AG20443 (cell line): ENCODE measurements at regions not wholly inside any gene's neighbourhood (a gene's known extent, or its start where the extent isn't known, plus 50 kb on each side); places are given as distances from the start of the nearest gene placed in this dataset.
A peak's percentile ranks its signal among the peaks of the same experiment; 100 is the strongest.
"Not testable (repeated sequence)": the region's sequence is repeated elsewhere in the genome, so short reads cannot be mapped to it uniquely, and the experiment has no call there.

ENCODE experiments used
- DNase-seq: peaks from one replicate; pipeline ENCODE4 v3.0.0; 2012; ENCODE audit warnings: low spot score, mixed read lengths

DNA sequence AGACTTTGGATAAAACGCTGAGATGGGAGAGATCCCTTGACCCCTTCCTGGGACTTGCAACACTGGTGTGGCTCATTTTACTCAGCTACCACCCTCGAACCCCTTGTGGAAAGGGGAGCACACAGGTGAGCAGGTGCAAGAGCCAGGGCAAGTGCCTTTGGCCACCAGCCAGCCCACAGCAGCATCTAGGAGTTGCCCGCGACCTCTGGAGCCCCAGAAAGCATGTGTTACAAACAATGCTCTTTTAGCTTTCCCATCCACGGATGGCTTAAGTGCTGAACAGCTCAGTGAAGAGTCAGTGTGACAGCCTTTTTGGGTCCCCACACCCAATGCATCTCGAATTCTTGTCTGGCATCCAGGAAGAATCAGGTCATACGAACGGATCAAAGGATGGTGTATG, 197.8 kb downstream of the MEMO1 start:
- DNase-seq = no peak

DNA sequence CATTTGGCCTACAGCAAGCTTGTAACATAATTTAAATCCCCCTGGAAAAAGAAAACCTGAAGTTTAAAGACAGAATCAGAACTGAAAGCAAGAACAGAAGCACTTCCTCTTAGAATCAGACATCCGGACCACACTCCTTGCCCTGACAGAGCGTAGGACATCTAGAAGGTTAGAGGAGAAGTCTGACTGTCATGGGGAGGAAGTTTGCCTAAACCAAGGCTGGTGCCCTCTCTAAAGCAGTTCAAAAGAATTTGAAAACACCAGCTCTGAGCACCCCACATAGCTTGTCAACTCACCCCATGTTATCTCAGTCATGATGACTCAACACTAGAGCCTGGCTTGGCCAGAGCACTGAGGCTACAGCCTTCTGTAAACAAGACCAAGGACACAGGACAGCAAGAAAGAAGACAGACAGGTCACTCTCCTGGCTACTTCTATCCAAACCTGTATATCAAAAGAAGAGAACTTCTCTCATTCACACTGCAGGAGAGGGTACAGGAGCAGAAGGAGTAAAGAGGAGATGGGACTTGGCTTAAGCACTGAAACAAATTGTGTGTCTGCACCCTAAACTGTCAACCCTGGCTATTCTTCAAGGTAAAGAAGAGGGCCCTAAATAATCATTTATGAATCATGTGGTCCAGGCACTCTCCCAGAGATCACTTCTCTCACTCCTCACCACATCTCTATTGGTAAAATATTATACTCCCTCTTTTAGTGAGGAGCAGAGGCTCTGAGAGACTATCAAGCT, 198.6 kb downstream of the MEMO1 start:
- peak; percentile 16 for DNase-seq

DNA sequence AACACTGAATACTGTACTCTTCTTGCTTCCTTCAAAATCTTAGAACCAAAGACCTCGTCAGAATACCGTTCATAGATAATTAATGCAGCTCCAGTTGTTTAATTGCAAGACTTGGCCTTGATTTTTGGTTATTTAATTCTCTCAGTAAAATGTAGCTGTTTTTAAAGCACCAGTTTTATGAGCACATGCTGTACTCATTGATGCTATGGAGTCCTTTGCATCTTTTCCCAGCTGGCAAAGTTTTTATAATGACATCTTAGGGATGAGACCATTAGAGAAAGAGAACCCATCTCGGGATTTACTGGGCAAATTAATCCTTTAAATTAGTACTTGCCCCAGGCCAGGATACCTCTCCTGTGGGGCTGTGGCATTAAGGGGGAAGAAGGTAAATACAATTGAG, 199.3 kb downstream of the MEMO1 start:
- no peak for DNase-seq

DNA sequence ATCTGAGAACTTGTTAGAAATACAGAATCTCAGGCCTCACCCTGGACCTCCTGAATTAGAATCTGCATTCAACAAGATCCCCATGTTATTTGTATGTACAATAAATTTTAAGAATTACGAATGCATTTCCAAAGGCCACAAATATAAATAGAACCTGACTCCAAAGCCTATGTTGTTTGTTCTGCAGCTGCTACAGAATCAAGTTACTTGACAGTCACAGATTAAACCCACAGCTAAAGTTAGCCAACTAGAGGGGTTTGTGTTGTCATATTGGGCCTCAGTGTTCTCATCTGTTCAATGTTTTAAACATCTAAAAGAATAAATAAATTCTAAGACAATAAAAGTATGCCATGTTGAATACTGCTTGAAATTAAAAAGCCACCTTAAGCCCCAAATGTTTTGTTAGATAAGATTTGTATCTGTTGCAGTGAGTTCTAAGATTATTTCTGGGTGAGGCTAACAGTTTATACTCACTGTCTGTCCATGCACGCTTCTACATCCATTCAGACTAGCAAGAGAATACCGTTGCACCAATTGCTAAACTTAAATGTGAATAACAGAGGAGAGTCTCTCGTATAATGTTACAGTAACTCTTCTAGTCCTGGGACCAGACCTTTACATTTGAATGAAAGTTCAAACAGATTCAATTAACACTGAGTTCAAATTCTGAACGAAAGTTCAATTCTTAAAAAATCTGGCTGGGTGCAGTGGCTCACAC, 200.4 kb downstream of the MEMO1 start:
- DNase-seq = no peak

DNA sequence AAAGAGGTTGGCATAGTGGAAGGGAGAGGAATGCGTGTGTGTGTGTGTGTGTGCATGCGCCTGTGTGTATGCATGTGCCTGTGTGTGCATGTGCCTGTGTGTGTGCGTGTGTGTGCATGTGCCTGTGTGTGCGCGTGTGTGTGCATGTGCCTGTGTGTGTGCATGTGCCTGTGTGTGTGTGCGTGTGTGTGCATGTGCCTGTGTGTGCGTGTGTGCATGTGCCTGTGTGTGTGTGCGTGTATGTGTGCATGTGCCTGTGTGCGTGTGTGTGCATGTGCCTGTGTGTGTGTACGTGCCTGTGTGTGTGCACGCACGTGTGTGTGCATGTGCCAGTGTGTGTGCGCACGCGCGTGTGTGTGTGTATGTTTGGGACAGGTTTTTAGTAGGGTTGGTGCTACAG, 205.1 kb downstream of the MEMO1 start:
- no peak for DNase-seq

DNA sequence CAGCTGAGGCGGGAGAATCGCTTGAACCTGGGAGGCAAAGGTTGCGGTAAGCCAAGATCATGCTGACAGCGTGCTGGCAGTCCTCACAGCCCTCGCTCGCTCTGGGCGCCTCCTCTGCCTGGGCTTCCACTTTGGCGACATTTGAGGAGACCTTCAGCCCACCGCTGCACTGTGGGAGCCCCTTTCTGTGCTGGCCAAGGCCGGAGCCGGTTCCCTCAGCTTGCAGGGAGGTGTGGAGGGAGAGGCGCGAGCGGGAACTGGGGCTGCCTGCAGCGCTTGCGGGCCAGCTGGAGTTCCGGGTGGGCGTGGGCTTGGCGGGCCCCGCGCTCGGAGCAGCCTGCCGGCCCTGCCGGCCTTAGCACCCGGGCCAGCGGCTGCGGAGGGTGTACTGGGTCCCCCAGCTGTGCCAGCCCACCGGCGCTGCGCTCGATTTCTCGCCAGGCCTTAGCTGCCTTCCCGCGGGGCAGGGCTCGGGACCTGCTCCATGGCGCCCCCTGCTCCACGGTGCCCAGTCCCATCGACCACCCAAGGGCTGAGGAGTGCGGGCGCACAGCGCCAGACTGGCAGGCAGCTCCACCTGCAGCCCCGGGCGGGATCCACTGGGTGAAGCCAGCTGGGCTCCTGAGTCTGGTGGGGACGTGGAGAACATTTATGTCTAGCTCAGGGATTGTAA, 207.2 kb downstream of the MEMO1 start:
- not testable (repeated sequence) for DNase-seq

DNA sequence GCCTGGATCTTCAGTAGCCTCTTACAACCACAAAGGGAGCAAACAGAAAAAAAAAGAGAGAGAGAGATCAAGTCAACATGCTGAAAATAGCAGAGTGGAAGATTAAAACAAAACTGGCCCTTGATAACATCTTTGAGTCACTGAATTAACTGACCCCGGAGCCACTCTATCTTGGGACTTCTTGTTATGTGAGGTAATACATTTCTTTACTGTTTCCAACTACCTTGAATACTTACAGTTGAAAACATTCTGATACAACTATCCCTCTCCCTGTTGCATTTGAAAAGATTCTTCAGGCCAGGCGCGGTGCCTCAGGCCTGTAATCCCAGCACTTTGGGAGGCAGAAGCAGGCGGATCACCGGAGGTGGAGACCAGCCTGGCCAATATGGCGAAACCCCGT, 208.1 kb downstream of the MEMO1 start:
- DNase-seq = no peak

DNA sequence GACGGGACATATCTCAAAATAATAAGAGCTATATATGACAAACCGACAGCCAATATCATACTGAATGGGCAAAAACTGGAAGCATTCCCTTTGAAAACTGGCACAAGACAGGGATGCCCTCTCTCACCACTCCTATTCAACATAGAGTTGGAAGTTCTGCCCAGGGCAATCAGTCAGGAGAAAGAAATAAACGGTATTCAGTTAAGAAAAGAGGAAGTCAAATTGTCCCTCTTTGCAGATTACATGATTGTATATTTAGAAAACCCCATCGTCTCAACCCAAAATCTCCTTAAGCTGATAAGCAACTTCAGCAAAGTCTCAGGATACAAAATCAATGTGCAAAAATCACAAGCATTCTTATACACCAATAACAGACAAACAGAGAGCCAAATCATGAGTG, 211.5 kb downstream of the MEMO1 start:
- DNase-seq = not testable (repeated sequence)

DNA sequence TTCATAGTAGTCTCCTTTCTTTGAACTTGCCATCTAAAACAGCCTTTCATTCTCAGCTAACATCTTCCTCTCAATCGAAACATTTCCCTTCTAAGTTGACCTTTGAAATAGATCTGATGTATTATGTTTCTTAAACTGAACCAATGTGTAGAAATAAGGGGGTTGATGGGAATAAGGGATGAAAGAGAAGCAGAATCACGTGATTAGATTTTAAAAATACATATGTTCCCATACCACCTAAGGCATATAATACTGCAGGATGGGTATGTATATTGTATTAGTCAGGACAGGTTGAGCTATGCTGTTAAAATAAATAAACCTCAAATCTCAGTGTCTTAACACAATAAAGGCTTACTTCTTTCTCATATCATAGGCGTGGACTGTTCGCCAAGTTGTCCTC, 207.5 kb upstream of the SRD5A2 start:
- no peak for DNase-seq

DNA sequence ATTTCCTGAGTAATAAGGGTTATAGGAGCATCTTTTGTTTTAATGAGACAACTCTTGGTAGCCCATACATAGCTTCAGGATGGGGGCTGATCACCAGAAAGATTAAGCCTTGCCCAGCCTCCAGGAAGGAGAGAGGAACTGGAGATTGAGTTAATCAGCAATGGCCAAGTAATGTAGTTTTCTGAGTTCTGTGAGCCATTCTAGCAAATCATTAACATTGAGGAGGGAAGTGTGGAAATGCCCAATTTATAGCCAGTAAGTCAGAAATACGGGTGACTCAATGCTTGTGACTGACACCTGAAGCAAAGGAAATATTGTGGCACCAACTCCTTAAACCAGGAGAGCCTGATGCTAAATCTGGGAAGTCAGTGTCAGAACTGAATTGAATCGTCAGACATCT, 205.1 kb upstream of the SRD5A2 start:
- no peak for DNase-seq

DNA sequence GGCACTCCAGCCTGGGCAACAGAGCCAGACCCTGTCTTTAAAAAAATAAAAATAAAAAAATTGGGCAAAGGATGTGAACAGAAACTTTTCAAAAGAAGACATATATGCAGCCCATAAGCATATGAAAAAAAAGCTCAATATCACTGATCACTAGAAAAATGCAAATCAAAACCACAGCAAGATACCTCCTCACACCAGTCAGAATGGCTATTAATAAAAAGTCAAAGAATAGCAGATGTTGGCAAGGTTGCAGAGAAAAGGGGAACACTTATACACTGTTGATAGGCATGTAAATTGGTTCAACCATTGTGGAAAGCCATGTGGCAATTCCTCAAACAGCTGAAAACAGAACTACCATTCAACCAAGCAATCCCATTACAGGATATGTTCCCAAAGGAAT, 204.1 kb upstream of the SRD5A2 start:
- DNase-seq = no peak

DNA sequence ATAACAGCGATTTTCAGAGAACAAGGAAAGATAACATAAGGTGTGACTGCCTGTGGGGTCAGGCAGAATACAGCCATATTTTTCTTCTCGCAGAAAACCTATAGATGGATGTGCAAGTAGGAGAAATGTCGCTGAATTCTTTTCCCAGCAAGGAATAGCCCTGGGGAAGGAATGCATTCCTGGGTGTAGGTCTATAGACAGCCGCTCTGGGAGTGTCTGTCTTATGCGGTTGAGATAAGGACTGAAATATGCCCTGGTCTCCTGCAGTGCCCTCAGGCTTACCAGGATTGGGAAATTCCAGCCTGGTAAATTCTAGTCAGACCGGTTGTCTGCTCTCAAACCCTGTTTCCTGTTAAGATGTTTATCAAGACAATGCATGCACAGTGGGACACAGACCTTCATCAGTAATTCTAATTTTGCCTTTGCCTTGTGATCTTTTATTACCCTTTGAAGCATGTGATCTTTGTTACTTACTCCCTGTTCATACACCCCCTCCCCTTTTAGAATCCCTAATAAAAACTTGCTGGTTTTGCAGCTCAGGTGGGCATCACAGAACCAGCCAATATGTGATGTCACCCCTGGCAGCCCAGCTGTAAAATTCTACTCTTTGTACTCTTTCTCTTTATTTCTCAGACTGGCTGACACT, 202.8 kb upstream of the SRD5A2 start:
- not testable (repeated sequence) for DNase-seq

DNA sequence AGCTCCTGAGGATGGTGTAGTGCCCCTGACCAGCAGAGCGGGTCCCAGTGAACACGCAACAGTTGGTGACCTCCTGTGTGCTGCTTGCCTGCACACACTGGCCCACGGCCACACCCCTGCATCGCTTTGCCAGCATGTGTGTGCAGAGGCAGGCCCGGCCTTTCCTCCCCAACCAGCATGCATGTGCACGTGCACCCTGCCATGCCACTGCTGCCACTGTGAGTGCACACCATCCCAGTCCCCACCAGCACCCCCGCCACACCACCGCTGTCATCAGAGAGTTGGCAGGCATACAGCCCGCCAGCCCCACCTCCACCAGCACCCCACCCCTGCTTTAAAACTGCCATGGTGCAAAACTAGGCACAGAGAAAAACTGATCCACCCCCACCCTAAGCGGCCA, 197.4 kb upstream of the SRD5A2 start:
- no peak for DNase-seq

DNA sequence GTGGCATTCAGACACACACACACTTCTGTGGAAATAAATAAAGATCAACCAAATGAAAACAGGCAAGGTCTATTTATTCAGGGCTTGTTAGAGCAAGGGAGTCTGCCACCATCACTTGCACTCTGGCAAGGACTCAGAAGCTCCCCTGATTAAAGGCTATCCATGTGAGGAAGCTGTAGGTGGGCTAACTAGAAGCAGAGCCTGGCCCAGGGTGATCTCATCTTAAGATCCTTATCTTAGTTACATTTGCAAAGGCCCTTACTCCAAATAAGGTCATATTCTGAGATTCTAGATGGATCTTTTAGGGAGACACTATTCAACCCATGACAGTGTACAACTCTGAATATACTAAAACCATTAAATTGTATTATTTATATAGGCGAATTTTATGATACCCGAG, 190.0 kb upstream of the SRD5A2 start:
- DNase-seq = no peak

DNA sequence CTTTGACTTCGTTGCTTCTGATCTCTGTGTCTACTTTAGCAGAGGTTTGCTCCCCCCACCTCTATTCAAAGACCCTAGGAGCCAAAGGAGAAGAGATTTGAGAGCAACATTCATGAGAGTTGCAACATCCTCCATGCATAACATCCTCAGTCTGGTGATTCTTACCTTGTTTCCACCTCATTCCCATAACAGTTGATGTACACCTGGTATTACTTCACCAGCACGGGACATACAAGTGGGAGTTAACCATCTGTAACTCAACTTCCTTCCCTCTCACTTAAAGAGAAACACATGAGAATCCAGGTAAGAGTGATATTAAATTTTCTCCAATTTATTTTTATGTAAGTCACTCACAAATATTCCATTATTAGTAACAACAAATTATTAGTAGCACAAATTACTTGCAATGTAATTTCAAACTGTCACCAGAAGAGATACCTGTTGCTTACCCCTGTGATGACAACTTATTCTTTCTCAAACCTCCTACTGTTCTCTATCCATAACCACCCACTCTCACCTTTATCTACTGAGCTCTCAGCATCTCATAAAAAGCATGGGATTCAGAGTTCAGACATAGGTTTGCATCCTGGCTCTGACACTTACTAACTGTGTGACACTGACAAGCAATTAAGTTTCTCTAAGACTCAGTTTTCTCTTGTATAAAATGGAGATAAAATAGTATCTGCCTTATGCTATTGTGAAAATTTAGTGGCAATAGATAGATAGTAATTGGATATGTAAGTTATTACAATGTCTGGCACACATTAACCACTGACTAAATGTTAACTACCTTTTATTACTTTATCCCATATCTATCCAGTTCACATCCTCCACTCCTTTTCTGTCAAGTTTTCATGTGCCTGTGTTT, 184.6 kb upstream of the SRD5A2 start:
- no peak for DNase-seq

DNA sequence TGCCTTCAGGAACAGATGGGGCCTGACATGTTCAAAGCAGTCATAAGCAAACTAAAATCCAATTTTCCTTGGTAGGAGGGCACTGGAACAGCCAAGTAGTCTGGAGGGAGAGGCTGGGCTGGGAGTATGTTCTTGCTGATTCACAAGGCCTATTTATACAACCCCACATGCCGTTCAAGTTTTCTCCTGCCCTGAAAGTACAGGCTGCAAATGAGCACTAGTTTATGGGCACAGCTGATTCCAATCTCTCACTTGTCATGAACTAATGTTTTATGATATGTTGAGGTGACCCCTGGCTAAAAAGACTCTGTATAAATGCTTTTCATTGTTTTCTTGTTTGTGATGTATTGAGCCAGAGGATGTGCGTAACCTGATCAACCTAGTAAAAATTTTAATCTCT, 183.4 kb upstream of the SRD5A2 start:
- no peak for DNase-seq

DNA sequence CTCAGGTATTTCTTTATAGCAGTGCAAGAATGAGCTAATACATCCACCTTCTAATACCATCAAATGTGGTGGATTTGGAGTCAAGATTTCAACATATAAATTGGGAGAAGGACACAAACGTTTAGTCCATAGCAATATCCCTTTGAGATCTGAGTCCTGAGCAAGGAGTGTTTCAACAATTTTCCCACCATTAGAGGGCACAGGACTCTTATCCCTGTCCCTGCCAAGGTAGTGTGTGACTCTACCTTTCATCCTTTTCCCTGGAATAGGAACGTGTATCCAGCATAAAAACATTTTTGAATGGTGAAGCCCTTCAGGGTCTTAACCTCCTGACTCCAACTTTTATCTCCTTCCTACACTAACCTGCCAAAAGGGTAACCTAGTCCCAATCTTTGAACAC, 181.3 kb upstream of the SRD5A2 start:
- DNase-seq = no peak

DNA sequence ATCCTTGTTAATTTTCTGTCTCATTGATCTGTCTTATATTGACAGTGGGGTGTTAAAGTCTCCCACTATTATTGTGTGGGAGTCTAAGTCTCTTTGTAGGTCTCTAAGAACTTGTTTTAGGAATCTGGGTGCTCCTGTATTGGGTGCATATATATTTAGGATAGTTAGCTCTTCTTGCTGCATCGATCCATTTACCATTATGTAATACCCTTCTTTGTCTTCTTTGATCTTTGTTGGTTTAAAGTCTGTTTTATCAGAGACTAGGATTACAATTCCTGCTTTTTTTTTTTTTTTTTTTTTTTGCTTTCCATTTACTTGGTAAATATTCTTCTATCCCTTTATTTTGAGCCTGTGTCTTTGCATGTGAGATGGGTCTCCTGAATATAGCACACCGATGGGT, 176.6 kb upstream of the SRD5A2 start:
- not testable (repeated sequence) for DNase-seq

DNA sequence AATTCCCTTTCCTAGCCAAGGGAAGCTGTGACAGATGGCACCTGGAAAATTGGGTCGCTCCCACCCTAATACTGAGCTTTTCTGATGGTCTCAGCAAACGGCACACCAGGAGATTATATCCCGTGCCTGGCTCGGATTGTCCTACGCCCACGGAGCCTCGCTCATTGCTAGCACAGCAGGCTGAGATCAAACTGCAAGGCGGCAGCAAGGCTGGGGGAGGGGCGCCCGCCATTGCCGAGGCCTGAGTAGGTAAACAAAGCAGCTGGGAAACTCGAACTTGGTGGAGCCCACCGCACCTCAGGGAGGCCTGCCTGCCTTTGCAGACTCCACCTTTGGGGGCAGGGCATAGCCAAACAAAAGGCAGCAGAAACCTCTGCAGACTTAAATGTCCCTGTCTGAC, 168.0 kb upstream of the SRD5A2 start:
- DNase-seq = not testable (repeated sequence)

DNA sequence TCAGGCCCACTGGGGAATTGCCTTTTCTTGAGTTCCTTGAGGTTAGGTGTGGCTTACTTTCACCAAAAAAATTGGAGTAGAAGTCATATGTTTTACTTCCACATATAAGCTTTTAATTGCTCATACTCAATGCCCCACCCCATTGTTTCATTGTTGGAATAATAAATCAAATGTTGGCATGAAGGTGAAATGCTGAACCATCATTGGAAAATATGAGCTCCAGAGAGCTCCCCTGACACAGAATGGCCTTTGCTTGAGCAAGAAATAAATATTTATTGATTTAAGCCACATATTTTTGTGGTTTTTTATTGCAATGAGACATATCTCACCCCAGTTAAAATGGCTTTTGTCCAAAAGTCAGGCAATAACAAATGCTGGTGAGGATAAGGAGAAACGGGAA, 167.3 kb upstream of the SRD5A2 start:
- no peak for DNase-seq

DNA sequence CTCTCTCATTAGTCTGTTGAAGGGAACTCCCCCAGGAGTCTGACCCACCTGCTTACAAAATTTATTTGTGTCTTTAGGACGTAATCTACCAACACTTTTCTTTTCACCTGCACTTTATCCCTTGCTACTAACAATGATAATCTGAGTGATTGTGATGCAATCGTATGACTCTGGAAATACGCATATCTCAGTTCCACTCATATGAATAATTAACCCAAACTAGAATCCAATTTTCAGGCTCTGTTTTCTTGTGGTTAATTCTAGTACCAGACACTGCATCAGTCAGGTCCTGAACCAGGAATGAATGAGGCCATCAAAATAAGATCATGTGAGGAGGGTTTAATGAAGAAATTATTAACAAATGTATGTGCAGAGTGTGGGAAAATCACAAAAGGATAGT, 158.4 kb upstream of the SRD5A2 start:
- DNase-seq = no peak
